ENCODE measurements at regions not wholly inside any gene's neighbourhood (a gene's known extent, or its start where the extent isn't known, plus 50 kb on each side); places are given as distances from the start of the nearest gene placed in this dataset.

DNA sequence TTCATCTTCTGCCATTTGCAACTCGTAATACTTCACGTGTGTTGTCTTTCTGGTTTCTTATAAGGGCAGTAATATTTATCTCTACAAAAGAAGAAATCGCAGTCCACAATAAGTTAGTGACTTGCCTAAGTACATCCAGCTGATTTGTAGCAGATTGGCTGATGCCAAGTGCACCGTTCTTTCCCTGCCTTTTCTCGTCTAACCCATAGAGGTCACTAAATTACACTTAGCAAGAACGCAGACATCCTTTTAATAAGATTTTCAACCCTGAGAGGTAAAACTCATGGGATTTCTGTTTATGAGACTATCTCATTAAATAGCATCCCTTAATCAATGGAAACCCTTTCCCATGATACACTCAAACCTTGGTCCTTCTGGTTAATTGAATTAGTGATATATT is 408.6 kb upstream of the ACTRT1 start:
- Histone ChIP-seq H3K4me1 (no peaks in the 10 kb centered on the region), H3K4me3 (no peak overlapping the region), H3K9ac (ENCODE audit: low read depth in 2 of 2, low read length in 2 of 2) (no peak overlapping the region), H3K27me3 (no peaks in the 10 kb centered on the region), H3K27ac (no peak overlapping the region), H3K9me3 (no peaks in the 10 kb centered on the region), H3K36me3 (no peaks in the 10 kb centered on the region)
- TF ChIP-seq, protein P1, sequence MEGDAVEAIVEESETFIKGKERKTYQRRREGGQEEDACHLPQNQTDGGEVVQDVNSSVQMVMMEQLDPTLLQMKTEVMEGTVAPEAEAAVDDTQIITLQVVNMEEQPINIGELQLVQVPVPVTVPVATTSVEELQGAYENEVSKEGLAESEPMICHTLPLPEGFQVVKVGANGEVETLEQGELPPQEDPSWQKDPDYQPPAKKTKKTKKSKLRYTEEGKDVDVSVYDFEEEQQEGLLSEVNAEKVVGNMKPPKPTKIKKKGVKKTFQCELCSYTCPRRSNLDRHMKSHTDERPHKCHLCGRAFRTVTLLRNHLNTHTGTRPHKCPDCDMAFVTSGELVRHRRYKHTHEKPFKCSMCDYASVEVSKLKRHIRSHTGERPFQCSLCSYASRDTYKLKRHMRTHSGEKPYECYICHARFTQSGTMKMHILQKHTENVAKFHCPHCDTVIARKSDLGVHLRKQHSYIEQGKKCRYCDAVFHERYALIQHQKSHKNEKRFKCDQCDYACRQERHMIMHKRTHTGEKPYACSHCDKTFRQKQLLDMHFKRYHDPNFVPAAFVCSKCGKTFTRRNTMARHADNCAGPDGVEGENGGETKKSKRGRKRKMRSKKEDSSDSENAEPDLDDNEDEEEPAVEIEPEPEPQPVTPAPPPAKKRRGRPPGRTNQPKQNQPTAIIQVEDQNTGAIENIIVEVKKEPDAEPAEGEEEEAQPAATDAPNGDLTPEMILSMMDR (IDR thresholded peaks at IDR 0.05): no peak
- intact Hi-C loops (cut with DNase I): loop anchor here (10.0 kb wide), 1 partner anchor 514 kb away; no protein-coding TSS in a partner anchor
- no peak for DNase-seq

GRCh38 chrX:128458888-128459287 is 406.7 kb upstream of the ACTRT1 start:
- TF ChIP-seq, protein P1 (IDR thresholded peaks at IDR 0.05): no peak
- no peak for DNase-seq
- Histone ChIP-seq H3K27me3 (no peaks in the 10 kb centered on the region), H3K9me3 (no peaks in the 10 kb centered on the region), H3K4me1 (no peaks in the 10 kb centered on the region), H3K9ac (ENCODE audit: low read depth in 2 of 2, low read length in 2 of 2) (no peak overlapping the region), H3K27ac (no peak overlapping the region), H3K4me3 (no peak overlapping the region), H3K36me3 (no peaks in the 10 kb centered on the region)
- intact Hi-C loops (cut with DNase I): no loop called here

- Histone ChIP-seq H3K4me3 (no peak overlapping the region), H3K27ac (no peak overlapping the region), H3K4me1 (no peaks in the 10 kb centered on the region), H3K36me3 (no peaks in the 10 kb centered on the region), H3K27me3 (no peaks in the 10 kb centered on the region), H3K9ac (ENCODE audit: low read depth in 2 of 2, low read length in 2 of 2) (no peak overlapping the region), H3K9me3 (no peaks in the 10 kb centered on the region)
- DNase-seq: no peak
- intact Hi-C loops (cut with DNase I): no loop called here
- TF ChIP-seq, protein P1 (IDR thresholded peaks at IDR 0.05): no peak
Measured at GRCh38 chrX:128457674-128458073, 405.5 kb upstream of the ACTRT1 start.

DNA sequence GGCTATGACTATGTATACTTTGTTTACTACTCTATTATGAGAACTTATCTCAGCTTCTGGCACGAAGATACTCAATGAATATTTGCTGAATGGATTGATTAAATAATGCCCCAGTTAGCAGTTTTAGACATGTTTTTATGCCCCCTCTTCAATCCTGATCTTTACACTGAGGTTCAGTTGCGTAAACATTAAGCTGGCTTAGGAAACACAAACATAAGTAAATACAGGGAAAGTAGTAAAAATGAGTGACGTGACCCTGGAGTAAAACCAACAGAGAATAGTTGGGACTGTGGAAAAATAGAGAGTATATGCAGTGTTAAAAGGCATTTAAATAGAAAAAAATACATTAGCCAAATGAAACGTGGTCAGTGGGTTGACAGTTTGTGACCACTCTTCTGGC is 387.0 kb upstream of the ACTRT1 start:
- H3K9ac ChIP-seq (ENCODE audit: low read depth in 2 of 2, low read length in 2 of 2): no peak overlapping the region
- TF ChIP-seq, protein P1 (IDR thresholded peaks at IDR 0.05): no peak
- no peaks in the 10 kb centered on the region for H3K27me3 ChIP-seq
- no peaks in the 10 kb centered on the region for H3K9me3 ChIP-seq
- no peak overlapping the region for H3K27ac ChIP-seq
- intact Hi-C loops (cut with DNase I): no loop called here
- no peaks in the 10 kb centered on the region for H3K4me1 ChIP-seq
- H3K4me3 ChIP-seq: no peak overlapping the region
- H3K36me3 ChIP-seq: no peaks in the 10 kb centered on the region
- DNase-seq: no peak

GRCh38 chrX:128438082-128438481 is 385.9 kb upstream of the ACTRT1 start:
- Histone ChIP-seq H3K27me3 (no peaks in the 10 kb centered on the region), H3K4me3 (no peak overlapping the region), H3K27ac (no peak overlapping the region), H3K4me1 (no peaks in the 10 kb centered on the region), H3K9me3 (no peaks in the 10 kb centered on the region), H3K9ac (ENCODE audit: low read depth in 2 of 2, low read length in 2 of 2) (no peak overlapping the region), H3K36me3 (no peaks in the 10 kb centered on the region)
- intact Hi-C loops (cut with DNase I): no loop called here
- DNase-seq: no peak
- TF ChIP-seq, protein P1 (IDR thresholded peaks at IDR 0.05): no peak

Data from colonic mucosa (tissue), 4 donors.